ENCODE measurements at regions not wholly inside any gene's neighbourhood (a gene's known extent, or its start where the extent isn't known, plus 50 kb on each side); places are given as distances from the start of the nearest gene placed in this dataset.

DNA sequence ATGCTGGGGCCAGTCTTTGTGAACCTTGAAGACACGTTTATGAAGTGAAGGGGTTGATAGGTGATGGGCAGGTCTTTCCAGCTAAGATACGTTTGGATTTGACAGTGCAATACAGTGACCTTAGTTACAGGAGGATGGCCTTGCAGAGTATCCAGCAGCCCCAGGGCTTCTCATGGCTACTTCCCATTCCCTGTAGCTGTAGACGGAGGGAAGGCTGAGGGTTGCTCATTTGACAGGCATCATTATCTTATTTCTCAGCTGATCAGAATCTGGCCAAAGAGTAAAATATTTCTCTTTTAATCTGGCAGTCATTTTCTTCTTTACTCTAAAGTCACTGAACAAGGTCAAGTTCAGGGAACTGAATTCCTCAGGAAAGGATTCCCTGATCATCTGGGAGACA lies 85.1 kb upstream of the RMDN2 start:
- DNase-seq = no peak

DNA sequence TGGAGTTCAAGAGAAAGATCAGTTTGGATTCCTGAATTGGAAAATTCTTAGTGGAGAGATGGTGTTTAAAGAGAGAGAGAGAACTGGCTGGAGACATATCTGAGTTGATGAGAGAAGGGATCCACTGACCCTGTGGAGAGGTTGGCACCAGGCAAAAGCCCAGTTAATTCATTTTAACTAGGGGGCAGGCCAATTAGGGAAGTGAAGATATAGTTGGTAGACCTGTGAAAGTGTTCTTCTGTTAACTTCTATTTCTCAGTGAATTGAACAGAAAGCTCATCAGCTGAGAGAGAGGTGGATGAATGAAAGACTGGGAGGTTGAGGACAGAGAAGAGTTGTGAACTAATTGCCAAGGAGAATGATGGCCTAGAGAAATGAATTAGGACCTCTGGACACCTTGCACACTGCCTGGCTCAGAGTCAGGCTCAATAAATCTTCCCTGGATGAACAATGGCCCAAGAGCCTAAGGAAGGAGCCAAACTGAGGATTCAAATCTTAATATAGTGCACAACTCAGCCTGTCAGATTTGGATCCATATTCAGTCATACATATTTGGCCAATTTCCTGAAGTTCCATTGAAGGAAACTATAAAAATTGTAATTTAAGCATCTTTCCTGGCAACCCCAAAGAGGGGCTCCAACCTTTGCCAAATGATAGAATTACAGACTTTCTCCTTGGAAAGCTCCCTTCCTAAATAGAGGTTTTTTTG lies 82.2 kb upstream of the RMDN2 start:
- no peak for DNase-seq

DNA sequence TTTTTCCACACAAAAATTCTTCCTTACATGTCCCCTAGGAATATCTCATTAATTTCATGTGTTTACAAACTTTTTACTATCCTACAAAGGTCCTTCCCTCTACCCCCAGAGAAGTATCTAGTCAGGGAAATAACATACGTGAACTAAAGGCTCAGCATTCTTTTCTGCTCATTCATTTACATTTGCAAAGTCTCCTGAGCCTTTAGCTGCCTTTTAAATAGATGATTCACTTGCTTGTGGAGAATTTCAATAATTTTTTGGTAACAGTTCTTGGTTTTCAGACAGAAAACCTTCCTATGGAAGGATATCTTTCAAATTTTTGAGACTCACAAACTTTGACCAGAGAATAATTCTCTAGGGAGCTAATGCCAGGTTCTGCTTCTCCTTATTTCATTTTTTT lies 81.5 kb upstream of the RMDN2 start:
- no peak for DNase-seq

DNA sequence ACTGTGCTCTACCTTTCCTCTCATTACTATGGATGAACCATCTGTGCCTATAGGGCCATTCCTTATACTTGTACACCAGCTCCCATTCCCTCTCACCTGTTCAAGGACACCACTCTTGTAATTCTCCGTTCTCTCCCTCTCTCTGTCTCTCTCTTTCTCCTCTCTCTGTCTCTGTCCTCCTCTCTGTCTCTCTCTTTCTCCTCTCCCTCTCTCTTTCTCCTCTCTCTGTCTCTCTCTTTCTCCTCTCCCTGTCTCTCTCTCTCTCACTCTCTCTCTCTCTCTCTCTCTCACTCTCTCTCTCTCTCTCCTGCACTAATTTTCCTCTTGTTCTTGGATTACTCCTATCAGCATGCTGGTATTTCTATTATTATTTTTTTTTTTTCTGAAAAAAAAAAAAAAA lies 78.9 kb upstream of the RMDN2 start:
- no peak for DNase-seq

DNA sequence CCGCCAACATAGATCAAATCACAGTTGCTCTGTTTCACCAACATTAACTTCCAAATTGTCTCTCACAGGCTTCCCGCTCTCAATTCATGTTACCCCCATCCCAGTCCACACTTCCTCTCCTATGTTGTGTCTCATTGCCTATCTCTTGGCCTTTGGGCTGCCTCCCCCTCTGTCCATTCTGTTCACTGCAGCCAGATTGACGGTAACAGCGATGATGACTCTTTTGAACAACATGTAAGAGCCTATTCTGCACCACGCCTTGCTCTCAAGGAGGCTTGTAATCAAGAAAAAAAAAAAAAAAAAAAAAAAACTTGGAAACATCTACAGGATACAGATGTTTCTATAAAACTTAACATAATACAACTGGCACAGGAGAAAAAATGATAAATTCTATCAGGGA lies 77.3 kb upstream of the RMDN2 start:
- DNase-seq = no peak

DNA sequence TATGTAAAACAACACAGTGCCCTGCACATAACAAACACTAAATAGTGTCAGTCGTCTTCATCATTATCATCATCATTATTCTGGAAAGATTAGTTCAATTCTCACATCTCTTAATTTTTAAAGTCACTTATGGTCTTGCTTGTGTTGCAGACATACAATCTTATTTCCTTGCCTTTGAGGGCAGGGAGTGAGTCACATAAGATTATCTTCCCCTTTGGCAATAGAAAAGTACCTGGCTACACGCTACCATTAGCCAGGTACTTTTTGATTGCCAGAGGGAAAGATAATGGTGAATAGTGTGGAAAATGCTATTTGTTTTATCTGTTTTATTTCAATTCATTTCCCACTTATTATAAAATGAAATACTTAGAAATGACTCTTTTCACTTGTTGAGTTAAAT lies 76.6 kb upstream of the RMDN2 start:
- DNase-seq = no peak

DNA sequence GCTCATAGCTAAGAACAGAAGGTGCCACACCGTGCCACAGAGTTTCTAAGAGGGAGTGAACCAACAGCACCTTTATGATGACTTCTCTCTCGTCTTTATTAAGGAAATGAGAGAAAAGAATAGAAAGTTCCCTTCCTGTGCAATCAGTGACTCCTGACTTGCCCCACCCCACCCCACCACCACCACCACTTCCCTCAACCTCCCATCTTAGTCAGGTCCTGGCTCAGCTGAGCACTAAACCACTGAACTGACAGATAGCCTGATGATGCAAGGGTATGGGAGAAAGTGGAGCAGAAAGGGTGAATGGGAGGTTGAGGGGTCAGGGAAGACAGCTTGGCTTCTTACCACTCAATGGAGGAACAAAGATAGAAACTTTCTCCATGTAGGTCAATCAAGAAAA lies 75.2 kb upstream of the RMDN2 start:
- DNase-seq = peak; percentile 40 to 67 (median 61)

DNA sequence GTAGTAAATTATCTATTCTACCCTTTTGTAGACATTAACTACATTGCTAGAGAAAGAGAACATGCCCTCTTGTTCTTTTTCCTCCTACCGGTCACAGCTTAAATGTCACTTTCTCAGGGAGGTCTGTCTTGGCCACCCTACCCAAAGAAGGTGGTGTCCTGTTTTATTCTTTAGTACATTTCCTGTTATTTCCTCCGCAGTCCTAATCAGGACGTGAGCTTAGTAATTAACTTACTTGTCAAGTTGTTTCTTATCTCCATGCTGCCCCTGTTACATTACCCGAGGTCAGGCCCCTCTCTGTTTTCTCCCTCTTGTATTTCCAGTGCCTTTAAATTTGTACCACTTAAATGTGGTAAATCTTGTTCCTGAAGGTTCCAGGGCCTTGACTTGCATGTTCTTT lies 73.7 kb upstream of the RMDN2 start:
- no peak for DNase-seq

DNA sequence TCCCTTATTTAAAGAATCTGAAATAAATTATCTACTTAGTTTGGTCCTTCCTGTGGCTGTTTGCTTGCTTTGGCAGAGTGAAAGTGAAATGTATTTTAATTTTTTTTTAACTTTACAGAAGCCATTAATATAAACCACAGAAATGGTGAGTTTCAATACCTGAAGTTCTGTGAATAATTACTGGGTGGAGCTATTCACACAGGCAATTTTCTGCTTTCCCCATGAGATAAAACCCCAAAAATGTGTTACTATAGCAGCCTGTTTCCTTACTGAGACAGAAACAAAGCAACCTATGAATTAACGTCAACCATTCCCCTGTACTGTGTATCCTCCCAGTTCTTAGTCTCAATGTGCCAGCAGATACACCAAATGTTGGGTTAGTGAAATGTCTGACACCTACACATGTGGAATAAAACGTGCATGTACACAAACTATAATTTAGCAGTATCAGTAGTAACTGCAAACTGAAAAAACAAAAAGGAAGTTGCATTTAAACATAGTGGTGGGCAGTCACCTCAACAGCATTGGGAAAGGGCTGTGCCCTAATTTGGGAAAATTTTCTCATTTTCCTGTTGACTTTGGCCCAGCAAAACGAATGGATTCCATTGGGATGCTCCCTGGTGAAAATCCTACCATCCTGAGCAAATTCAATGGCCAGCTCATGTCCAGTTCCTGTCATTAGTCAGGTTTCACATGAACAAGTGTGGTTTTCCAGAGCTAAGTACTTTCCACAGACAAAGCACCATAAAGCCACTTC lies 73.1 kb upstream of the RMDN2 start:
- DNase-seq = no peak

DNA sequence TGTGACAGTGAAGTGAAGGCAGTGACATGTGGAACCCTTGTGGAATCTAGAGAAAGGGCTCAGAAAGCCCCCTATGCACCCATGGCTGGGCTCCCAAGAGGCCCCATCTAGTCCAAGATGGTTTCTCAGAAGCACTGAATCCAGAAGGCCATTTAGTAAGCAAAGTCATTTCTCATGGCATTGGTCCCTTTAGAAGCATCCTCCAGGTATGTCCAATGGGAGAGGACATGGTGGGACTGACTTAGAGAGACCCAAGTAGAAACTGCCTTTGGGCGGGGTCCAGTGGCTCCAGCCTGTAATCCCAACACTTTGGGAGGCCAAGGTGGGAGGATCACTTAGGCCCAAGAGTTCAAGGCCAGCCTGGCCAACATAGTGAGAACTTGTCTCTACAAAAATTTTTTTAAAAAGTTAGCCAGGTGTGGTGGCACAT lies 72.5 kb upstream of the RMDN2 start:
- DNase-seq = no peak

DNA sequence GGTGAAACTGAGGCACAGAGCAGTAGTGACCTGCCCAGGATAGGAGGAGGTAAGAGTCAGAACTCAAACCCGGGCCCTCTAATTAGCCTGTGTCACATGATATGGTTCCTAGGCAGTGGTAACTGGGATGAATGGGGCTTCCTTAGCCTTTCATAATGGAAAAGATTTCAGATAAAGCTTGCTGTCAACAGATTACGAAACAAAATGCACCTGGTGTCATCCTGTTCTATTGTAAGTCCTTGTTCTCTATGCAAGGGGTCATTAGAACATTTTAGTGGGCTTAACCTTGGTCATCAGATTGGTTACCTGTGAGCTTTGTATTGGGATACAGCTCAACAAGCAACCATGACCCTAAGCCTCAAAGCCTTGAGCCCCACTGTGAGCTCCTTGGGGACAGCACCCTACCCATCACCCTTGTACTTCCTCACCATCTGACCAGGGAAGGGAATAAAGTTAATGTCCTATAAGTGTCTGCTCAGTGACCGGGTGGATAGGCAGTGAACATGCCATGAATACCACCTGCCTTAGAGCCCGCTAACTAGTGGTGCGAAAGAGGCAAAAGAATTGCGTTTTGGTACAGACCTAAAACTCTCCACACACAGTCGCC lies 70.3 kb upstream of the RMDN2 start:
- DNase-seq = no peak

DNA sequence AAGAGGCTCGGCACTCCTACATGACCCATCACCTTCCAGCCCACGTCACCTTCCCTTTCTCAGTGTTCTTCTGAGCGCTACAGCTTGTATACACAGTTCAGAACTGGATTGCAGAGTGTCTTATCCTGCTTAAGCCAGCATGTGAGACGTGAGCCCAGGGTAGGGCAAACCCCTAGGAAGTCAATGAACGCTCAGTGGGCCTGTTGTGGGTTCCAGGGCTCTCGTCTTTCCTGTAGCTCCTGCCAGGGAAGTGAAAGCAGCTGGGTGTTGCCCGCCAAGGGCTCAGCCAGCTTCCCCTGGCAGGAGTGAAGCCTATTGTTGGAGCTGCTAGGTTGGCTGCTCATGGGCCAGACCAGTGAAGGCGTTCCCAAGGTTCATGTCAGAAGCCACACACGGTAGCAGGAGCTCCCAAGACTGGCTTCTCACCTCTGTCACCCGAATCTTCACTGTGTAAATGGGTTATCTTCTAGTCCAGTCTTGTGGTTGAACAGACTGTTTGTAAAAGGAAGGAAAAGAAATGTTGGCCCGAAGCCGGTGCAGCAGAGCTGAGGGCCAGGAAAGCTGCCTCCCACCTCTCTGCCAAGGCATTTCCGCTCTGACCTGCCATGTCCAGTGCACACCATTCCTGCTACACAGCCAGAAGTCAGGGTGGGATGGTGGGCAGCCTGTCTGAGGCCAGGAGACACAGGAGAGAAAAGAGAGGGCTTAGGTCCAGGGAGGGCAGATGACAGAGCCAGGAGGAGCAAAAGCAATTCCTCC lies 69.6 kb upstream of the RMDN2 start:
- DNase-seq = peak; percentile 71 to 77 (median 74)

DNA sequence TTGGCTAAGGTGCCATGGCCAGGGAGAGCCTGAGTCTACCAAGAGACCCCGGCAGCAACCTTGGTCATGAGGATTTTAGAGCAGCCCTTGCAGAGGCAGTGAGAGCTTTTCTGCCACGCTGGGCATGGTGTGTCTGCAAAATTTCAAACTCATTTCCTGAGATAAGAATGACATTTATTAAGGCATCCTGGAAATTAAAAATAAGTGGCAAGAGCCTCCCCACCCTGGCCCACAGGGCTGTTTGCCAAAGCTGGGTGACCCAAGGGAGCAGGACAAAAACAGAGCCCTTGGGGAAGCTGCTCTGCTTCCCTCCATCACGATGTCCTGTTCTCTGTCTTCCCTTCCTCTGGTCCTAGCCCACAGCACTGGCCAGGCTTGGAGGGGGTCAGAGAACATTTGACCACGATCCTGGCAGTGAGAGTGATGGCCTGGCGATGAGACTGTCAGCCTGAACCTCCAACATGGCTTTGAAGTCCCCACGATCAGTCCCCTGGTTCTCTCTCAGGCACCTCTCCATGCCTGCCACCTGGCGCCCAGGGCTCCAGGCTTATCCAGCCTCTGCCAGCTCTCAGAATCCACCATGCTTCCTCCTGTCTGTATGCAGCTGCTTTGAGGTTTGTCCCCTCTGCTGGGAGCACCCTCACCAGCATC lies 68.9 kb upstream of the RMDN2 start:
- DNase-seq = no peak

DNA sequence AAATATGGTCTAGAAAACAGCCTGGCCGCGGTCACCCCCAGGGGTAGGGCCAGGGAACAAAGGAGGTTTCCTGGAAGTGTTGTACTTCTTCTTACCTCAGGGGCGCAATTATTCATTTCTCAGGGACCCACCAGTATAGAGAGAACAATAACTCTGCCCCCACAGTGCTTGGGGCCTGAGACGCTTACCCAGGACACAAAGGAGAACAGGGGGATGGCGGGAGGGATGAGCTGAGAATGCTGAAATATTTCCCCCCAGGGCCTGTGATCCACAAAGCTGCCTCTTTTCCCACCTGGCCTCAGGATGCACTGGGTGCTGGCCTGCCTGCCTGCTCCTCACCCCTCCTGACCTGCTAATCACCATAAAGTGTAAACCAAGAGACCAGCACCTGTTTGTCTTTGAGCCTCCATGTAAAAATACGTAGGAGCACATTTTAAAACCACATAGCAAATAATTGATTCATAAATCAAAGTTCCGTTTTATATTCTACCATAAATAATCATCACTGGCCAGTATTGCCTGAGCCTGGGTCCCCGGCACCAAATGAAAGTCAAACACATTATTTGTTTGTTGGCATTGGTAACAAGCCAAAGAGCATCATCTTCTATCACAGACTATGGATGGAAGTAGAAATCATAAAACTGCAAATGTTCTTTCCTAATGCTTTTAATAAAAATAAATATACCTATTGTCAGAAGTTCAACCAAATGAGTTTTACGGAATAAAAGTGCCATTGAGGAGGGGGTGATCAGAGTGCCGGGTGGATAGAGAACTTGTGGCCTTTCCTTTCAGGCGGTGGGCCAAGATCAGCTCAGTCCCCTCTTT lies 67.3 kb upstream of the RMDN2 start:
- no peak for DNase-seq

DNA sequence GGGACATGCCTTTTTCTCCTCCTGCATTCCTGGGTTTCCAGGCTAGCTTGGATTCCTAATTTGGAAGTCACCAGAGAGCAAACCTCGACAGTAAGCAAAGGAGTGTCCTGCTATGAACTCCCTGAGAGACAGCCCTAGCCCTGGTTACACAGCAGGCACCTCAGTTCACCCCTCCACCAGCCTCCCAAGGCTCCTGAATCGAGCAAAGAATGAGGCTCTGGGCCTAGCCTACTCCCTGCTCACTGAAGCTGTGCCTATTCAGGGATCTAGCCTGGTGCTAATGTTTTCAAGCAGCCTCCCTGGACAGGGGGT lies 66.7 kb upstream of the RMDN2 start:
- DNase-seq = no peak

DNA sequence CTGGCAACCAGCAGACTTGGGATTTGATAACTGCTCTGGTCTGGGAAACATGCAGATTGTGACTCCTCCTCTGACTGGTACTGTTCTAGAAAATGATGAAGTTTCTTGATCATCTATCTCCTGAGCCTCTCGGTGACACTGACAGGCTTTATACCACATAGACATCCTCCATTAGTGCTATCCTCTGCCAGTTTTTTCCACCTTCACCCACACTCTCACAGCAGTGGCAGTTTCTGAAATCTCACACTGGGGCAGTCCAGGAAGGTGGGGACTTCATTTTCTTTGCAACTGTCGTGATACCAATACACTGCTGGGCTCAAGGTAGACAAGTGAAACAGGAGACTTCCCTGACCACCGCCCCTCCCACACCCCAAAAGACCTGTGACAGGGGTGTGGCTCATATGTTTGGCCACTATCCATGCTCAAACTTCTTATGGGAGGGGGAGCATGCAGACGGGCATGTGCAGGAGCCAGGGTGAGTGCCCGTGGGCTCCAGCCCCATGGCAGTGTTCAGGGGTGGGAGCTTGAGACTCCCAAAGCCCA lies 66.3 kb upstream of the RMDN2 start:
- no peak for DNase-seq

DNA sequence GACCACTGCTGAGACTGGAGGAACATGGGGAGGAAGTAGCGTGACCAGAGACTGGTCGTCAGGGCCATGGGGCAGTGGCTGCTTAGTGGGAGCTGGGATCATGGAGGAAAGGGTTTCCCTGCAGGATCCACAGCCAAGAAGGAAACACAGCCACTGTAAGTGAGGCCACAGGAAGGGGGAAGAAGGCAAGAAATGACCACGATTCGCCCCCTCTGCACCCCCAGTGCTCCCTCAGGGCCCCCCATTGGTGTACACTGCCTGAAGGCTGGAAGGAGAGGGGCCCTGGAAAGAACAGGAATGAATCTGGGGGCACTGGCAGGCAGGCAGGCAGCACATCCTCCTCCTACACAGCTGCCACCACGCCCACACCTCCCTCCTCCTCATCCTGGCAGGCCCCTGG lies 62.5 kb upstream of the RMDN2 start:
- no peak for DNase-seq

DNA sequence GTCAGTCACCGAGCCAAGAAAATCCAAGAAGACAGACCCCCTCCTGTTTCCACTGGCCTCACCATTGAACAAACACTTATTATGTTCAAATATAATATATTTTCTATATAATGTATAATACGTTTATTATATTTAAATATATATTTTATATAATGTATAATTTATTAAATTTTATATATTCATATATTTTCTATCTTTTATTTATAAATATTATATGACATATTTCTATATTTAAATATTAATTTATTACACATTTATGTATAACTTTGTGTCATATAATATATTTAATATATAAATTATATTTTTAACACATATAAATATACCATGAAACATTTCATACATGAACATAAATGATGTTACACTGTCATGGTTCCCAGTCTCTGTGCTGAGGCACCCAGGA lies 60.9 kb upstream of the RMDN2 start:
- no peak for DNase-seq

DNA sequence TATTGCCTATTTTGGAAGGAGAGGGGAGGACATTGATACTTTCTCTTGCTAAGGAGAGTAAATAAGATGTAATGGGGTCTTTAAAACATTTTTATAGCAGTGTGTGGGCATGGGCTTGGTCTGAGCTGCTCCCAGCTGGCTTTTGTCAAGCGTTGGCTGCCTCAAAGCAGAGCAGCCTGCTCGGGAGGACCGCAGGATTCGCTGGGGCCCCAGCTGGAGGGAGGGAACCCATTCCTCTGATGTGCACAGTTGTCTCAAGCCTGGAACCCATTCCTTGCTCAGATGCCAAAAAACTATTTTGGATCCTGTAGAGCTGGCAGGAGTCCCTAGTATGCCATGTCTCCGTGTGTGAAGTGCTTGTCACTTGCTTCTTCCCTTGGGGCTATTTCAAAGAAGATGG lies 59.4 kb upstream of the RMDN2 start:
- no peak for DNase-seq

DNA sequence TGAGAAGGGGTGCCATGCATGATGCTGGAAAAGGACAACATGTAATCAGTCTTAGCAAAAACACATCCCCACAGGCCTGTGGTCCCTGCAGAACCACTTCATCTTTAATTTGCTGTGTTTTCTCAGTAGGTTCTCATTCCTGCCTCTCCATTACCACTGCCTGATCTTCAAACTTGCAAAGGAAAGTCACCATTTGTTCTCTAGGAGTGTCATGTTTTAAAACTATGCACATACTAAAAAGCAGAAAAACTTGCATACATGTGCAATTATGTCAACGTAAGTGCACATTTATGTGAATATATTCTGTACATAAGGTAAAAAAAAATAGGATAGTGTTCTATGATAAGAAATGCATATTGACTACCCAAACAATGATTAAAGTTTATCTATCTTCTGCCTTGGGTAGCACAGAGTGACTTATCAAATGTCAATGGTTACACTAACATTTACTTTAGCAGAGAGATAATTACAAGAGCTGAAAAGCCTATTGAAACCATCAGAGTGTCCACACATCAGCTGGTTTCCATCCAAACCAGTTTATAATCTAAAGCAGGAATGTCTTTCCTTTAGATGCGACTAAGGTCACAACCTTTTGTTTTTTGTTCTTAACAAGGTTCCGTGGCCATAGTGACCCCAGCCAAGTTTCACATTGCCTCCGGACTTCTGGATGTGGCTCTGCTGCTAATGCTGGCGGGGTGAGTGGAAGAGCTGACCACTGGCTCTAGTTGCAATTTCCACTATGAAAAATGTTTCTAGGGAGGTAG lies 58.7 kb upstream of the RMDN2 start:
- no peak for DNase-seq

DNA sequence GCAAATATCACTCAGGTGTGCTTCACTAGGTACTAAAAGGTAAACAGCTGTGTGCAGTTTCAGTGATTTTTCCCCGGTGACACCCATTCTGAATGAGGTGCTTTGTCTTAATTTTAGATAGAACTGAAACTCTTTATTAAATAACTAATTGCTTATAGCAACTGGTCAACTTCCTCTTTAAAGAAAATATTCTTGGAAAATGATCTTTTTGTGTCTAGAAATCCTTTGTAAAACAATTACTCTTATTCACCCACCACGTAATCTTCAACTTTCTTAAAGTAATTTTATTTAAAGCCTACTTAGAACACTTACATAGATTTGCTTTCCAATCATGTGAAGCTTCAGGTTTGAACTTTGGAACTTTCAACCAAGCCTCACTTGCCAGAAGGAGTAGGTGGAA lies 57.9 kb upstream of the RMDN2 start:
- no peak for DNase-seq

Data from suppressor macrophage treated with lipopolysaccharide for 1 hour (primary cell).